Left renal cortex interstitium (tissue), 4 donors: ENCODE measurements at regions not wholly inside any gene's neighbourhood (a gene's known extent, or its start where the extent isn't known, plus 50 kb on each side); places are given as distances from the start of the nearest gene placed in this dataset.
"Not testable (repeated sequence)": the region's sequence is repeated elsewhere in the genome, so short reads cannot be mapped to it uniquely, and the experiment has no call there.

Experiments
- DNase-seq, 4 donors: peaks; one replicate each; pipeline ENCODE4 v3.0.0-alpha.2; 2013; ENCODE audit warnings: low read depth in 4 of 4, low spot score in 2 of 4, missing footprints in 1 of 4

DNA sequence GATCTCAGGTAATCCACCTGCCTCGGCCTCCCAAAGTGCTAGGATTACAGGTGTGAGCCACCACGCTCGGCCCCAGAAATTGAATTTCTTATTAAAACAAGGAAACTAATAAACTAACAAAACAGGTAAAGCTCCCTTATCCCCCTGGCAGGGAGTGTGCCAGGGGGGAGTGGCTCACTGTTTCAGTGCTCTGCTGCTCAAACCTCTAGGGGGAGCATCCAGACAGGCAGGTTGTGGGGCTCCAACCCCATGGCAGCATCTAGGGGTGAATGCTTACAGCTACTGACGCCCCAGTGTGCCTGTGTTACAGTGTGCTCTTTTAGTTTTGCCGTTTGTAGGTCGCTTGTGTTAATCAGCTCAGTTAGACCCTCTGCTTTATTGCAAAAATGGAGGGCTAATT is 605.0 kb downstream of the GABRG1 start:
- DNase-seq = no peak

GRCh38 chr4:45502471-45502870 is 621.4 kb downstream of the GABRG1 start:
- DNase-seq = no peak

- DNase-seq = no peak
Observed at GRCh38 chr4:45484740-45485139, 639.1 kb downstream of the GABRG1 start.

DNA sequence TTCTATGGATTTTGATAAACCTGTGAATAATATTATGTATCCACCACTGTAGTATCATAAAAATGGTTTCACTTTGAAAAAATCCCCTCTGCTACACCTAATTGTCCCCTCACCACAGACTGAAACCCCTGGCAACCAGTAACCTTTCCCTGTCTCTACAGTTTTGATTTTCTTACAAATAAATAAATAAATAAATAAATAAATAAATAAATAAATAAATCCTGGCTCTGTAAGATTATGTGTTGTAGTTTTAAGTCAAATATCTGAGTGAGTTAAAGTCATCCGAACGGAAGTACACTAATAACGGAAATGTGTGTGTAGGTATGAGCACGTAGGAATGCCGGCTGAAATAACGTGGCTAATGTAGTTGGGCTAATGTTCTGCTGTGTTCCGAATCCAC is 641.5 kb downstream of the GABRG1 start:
- DNase-seq = no peak

DNA sequence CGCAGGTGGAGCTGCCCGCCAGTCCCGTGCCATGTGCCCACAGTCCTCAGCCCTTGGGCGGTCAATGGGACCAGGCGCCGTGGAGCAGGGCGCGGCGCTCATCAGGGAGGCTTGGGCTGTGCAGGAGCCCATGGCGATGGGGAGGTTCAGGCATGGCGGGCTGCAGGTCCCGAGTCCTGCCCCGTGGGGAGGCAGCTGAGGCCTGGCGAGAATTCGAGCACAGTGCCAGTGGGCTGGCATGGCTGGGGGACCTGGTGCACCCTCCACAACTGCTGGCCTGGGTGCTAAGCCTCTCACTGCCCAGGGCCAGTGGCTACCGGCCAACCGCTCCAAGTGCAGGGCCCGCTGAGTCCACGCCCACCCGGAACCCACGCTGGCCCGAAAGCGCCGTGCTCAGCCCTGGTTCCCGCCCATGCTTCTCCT is 646.5 kb downstream of the GABRG1 start:
- no peak for DNase-seq

- DNase-seq = no peak
Observed at GRCh38 chr4:45475548-45475947, 648.3 kb downstream of the GABRG1 start.

DNA sequence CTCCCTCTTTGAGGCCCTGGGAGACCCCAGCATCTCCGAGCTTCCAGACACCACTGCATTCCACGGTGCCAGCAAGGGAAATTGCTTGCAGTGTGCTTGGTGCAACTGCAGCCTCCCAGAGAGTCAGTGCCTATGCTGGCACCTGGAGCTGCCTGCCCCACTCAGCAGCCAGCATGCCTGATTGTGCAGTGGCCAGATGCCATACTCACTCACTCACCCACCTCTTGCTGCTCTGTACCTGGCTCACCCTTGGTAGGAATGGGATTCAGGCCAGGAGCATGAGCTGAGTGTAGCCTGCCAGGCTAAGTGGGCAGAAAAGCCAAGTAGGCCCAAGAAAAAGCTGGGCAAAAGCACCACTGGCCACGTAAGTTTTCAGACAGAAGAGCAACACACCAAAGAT is 651.4 kb downstream of the GABRG1 start:
- DNase-seq = no peak

- DNase-seq = no peak
Observed at GRCh38 chr4:45471335-45471734, 652.5 kb downstream of the GABRG1 start.

- DNase-seq = no peak
Observed at GRCh38 chr4:45467157-45467556, 656.7 kb downstream of the GABRG1 start.

- DNase-seq = not testable (repeated sequence)
Observed at GRCh38 chr4:45460157-45460556, 663.7 kb downstream of the GABRG1 start.

DNA sequence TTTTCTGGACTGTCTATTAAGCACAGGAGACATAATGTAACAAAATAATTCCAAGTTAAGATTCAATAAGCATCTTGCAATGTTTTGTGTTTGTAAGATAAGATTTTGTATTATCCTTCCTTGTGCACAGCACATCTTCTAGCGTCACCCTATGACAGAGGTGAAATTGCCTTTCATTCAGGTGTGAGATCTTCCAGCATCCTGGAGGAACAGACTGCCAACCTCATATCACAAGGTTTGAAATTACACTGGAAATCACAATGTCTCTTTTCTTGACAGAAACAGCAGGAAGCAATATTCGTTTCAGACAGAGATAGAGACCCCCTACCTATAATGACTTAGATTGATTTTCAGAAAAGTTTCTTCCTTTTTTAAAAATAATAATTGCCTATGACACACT is 668.6 kb downstream of the GABRG1 start:
- no peak for DNase-seq

DNA sequence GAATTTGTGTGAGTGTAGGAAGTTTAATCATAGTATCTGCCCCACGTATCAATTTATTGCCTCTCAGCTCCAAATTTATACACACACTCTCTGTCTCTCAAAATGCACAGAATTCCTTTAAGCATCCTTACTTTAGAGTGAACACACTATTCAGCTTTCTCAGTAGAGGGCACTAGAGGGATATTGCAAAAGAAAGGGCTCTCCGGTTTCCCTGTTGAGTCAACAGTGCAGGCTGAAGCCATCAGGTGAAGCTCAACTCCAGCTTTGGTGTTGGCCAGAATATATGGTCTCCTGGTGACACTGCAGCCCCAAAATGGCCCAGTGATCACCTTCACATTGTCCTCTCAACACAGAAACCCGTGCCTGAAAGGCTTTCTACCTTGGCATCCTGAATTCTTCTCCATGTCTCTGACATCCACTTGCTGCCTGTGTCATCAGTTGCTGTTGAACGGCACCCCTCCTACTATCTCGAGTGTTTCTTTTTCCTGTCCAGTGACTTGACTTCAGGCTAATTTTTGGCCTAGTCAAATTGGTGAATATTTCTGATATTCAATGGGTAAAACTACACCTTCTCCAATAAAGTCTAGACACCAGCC is 670.5 kb downstream of the GABRG1 start:
- DNase-seq = peak in 2 of 4 donors; percentile 4 to 7

GRCh38 chr4:45442466-45442865 is 681.4 kb downstream of the GABRG1 start:
- DNase-seq = no peak

DNA sequence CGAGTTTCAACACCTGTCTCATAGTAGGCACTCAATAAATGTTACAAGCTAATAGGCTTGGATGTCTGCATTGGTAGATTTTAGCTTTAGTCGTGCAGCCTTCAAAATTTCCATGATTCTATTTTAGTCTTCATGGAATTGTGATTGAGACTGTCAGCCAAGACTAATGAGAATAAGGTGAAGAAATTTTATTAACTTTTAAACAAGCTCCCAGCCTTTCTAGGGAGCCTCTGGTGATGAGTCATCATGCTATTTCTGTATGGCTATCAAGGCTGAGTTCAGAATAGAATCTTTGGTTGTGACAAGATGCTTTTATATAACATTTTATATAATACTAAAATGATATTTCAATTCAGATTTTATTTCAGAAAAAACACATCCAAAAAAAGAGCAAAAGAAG is 685.8 kb downstream of the GABRG1 start:
- no peak for DNase-seq

GRCh38 chr4:45437381-45437780 is 686.5 kb downstream of the GABRG1 start:
- DNase-seq = no peak

DNA sequence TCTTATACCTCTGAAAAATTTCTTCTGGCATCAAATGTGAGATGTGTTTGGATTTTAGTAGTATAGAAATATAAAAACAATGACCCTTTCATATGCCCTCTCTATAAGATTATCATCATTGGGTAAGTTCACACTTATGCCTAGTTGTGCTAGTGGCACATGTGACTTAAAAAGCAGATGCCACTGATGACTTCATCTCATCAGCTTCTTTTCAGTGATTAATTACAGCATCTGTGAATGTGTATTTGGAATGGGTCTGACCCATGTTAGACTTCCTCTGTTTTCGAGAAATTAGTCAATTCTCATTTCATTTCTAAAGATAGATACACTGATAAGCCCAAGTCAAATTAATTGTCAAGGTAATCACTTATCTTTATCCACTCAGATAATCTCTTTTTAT is 698.7 kb downstream of the GABRG1 start:
- DNase-seq = no peak

- DNase-seq = no peak
Observed at GRCh38 chr4:45423896-45424295, 697.5 kb upstream of the GNPDA2 start.

DNA sequence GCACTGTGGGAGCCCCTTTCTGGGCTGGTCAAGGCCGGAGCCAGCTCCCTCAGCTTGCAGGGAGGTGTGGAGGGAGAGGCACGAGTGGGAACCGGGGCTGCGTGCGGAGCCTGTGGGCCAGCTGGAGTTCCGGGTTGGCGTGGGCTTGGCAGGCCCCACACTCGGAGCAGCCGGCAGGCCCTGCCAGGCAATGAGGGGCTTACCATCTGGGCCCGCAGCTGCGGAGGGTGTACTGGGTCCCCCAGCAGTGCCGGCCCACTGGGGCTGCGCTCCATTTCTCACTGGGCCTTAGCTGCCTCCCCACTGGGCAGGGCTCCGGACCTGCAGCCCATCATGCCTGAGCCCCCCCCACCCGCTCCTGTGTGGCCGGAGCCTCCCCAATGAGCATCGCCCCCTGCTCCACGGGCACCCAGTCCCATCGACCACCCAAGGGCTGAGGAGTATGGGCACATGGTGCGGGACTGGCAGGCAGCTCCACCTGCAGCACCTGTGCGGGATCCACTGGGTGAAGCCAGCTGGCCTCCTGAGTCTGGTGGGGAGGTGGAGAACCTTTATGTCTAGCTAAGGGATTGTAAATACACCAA is 693.8 kb upstream of the GNPDA2 start:
- not testable (repeated sequence) for DNase-seq

DNA sequence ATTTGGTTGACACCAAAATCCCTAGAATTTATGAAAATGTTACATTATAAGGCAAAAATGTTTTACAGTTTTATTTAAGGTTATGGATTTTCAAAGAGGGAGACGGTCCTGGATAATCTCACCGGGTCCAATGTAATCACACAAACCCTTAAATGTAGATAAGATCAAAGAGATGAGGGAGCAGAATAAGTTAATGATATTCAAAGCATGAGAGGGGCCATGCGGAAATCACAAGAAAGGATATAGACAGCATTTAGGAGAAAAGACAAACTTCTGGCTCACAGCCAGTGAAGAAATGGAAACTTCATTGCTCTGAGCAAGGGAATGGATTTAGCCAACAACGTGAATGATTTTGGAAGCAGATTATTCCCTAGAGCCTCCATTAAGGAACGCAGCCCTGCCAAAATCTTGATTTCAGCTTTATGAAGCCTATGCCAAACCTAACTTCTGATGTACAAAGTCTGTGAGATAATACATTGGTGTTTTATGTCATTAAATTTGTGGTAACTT is 684.4 kb upstream of the GNPDA2 start:
- DNase-seq = no peak

GRCh38 chr4:45409536-45409935 is 683.2 kb upstream of the GNPDA2 start:
- no peak for DNase-seq

DNA sequence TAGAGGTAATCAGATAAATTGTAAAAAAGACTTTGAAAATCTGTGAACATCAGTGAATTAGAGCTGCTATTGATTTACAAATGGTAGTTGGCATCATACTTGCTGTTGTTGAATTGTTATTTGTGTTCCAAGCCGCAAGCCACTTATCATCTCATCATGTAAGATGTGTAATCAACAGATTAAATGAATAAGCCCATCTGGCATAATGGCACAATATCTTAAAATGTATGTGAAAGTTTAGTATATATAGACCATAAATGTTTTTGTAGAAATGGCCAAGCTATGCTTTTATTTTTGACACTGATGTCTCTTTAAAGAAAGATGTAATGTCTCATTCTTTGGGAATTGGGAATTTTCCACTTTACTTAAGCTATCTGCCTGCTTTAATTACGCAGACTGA is 682.6 kb upstream of the GNPDA2 start:
- DNase-seq = no peak

DNA sequence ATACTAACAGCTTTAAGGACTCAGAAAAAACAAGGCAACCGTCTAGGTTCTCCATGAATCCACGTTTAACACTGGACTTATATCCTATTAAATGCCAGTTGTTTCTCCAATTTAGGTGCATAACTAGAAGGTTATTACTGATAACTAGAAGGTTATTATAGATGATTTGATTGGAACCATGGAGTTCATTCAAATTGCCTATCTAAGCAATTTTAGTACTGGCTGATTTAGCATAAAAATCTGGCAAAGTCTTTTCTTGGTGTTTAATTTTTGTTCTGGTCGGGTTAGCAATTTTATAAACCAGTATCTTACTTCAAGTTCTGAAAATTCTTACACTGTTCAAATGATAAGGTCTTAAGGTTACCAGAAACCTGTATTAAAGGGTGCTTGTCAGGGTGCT is 672.8 kb upstream of the GNPDA2 start:
- no peak for DNase-seq

- no peak for DNase-seq
Observed at GRCh38 chr4:45385306-45385705, 659.0 kb upstream of the GNPDA2 start.
